ENCODE measurements at regions not wholly inside any gene's neighbourhood (a gene's known extent, or its start where the extent isn't known, plus 50 kb on each side); places are given as distances from the start of the nearest gene placed in this dataset.

DNA sequence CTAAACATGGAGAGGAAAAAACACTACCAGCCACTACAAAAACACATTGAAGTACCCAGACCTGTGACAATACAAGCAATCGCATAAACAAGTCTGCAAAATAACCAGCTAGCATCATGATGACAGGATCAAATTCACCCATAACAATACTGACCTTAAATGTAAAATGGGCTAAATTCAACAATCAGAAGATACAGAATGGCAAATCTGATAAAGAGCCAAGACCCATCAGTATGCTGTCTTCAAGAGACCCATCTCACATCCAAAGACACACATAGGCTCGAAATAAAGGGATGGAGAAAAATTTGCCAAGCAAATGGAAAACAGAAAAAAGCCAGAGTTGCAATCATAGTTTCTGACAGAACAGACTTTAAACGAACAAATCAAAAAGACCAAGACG lies 294.4 kb downstream of the MEF2C start:
- Mint-ChIP-seq H3K4me3 (no peak overlapping the region), H3K27ac (no peak overlapping the region), H3K9me3 (peaks cover 11 to 13% (median 13%) of the 10 kb centered on the region in 3 donors), H3K27me3 (peaks cover 9% of the 10 kb centered on the region), H3K36me3 (no peaks in the 10 kb centered on the region), H3K4me1 (no peaks in the 10 kb centered on the region)

DNA sequence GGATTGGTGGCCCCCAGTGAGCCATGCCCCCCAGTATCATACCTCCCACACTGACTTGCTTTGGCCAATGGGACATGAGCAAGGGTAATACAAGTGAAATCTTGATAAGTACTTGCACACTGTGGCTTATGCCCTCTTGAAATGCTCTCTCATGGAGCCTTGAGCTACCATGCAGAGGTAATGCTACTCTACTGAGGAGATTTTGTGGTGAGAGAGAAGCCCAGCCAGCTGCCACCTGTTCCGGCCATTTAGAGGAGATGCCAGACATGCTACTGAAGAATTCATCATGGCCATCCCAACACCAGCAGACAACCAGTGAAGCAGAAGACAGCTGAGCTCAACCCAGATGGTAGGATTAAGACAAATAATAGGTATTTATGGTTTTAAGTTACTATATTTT lies 299.5 kb downstream of the MEF2C start:
- H3K4me1 Mint-ChIP-seq = no peaks in the 10 kb centered on the region
- peaks cover 9% of the 10 kb centered on the region for H3K27me3 Mint-ChIP-seq
- peaks cover 4 to 7% (median 4%) of the 10 kb centered on the region in 3 donors for H3K9me3 Mint-ChIP-seq
- no peak overlapping the region for H3K4me3 Mint-ChIP-seq
- H3K27ac Mint-ChIP-seq = no peak overlapping the region
- H3K36me3 Mint-ChIP-seq = no peaks in the 10 kb centered on the region

DNA sequence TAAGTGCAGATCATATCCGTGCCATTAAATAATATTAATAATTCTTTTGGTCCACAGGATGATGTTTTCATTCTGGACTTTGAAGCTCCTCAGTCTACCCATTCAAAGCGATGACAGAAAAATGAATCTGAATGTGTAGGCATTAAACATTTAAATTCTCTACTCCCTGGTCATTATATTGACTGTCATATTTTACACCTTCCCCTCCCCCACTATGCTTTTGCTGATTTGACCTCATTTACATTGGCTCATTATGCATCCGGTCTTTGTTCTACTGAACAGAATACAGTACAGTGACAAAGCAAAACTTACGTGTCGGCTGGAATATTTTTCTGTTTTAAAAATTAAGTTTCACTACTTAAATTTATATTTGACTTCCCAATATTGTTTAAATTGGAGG lies 289.7 kb upstream of the TMEM161B start:
- Mint-ChIP-seq H3K4me3 (no peak overlapping the region), H3K27ac (no peak overlapping the region), H3K4me1 (peaks cover 0 to 3% (median 0%) of the 10 kb centered on the region in 3 donors), H3K27me3 (peaks cover 3% of the 10 kb centered on the region), H3K9me3 (no peaks in the 10 kb centered on the region), H3K36me3 (no peaks in the 10 kb centered on the region)

DNA sequence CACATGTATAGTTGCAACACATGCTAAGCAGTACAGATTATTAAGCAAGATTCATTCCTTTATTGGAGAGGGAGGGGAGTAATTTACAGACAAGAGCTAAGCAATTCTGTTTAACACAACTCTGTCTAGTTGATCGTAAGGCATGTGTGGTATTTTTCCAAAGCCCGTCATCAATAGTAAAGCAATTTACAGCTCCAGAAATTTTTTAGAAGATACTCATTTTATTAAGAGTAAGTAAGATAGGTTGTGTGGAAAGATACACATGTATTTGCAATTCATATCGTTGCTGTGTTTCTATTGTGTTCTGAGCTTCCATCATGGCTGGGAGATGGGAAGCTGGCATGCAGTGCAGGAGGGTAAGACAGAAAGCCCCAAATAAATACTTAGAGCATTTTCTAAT lies 289.2 kb upstream of the TMEM161B start:
- H3K27ac Mint-ChIP-seq = no peak overlapping the region
- no peak overlapping the region for H3K4me3 Mint-ChIP-seq
- no peaks in the 10 kb centered on the region for H3K9me3 Mint-ChIP-seq
- no peaks in the 10 kb centered on the region for H3K36me3 Mint-ChIP-seq
- H3K4me1 Mint-ChIP-seq = peaks cover 0 to 3% (median 0%) of the 10 kb centered on the region in 3 donors
- peaks cover 3% of the 10 kb centered on the region for H3K27me3 Mint-ChIP-seq

DNA sequence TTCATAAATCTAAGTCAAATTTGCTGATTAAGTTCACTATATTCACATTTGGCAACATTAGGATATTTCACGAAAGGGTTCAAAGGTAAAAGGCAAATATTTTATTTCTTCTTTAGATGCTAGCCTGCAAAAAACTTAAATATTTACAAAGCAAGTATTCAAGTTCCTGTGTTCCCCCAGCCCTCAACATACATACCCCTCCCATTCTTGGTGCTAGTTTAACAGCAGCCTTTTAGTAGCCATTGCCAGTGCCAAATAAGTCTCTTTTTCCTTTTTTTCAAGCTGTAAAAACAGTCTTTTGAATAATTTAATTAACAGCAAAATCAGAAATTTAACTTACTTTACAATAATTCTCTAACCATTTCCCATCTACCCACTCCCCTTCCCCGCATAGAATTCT lies 288.5 kb upstream of the TMEM161B start:
- H3K27ac Mint-ChIP-seq = no peak overlapping the region
- H3K9me3 Mint-ChIP-seq = no peaks in the 10 kb centered on the region
- peaks cover 3% of the 10 kb centered on the region for H3K27me3 Mint-ChIP-seq
- H3K36me3 Mint-ChIP-seq = no peaks in the 10 kb centered on the region
- no peak overlapping the region for H3K4me3 Mint-ChIP-seq
- H3K4me1 Mint-ChIP-seq = peaks cover 0 to 3% (median 0%) of the 10 kb centered on the region in 3 donors

DNA sequence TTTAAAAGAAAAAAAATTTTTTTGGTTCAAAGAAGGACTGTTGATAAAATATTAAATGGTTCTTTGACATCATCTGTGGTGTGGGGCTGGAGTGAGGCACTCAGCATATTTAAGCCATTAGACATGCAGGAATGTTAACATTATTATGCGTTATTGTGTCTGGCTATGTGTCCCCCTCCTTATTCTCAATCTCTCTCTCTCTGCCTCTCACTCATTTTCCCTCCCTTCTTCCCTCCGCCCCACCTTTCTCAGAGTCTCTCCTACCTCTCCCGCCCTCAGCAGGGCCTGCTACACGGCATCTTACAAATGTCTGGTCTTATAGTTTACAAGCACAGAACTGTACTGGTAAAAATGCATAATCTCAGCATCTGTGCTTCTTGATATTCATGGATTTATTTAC lies 287.8 kb upstream of the TMEM161B start:
- peaks cover 0 to 3% (median 0%) of the 10 kb centered on the region in 3 donors for H3K4me1 Mint-ChIP-seq
- no peak overlapping the region for H3K4me3 Mint-ChIP-seq
- H3K27ac Mint-ChIP-seq = no peak overlapping the region

DNA sequence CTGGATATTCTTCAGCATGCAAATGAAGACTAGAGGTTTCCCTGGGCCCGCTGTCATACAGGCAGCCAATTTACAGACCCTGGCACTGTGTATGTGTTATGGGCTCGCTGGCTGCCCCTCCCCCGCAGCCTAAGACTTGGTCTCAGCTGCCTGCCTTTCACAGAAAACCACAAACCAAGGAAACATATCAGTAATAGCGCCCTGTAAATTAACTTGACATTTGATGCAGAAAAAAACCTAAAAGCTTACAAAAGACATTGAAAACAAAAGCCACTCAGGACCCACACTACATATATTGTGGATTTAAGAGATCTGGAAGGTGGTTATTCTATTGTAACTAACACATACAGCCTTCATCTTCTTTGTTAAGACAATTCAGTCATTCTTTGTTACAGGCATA lies 287.0 kb upstream of the TMEM161B start:
- Mint-ChIP-seq H3K9me3 (no peaks in the 10 kb centered on the region), H3K36me3 (no peaks in the 10 kb centered on the region), H3K27me3 (peaks cover 3% of the 10 kb centered on the region), H3K4me3 (no peak overlapping the region), H3K4me1 (peaks cover 0 to 3% (median 0%) of the 10 kb centered on the region in 3 donors), H3K27ac (no peak overlapping the region)

More for the DNA sequence above, 287.8 kb upstream of the TMEM161B start:
- no peaks in the 10 kb centered on the region for H3K36me3 Mint-ChIP-seq
- H3K27me3 Mint-ChIP-seq = peaks cover 3% of the 10 kb centered on the region
- H3K9me3 Mint-ChIP-seq = no peaks in the 10 kb centered on the region

DNA sequence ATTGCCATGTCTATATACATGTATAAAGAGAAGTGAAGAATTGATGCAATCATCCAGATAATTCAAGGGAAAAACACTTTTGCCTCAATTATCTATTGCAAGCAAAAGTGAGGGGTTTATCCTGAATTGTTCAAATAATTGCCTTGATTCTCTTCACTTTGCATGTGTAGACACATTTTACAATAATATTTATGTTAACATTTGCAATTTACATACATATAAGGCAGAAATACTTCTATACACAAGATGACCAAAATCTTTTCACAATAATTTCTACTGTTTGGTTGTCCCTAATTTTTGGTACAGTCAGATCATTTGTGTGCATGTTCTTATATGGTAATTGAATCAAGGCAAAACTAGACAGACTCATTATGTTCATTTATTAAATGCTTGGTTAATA lies 285.3 kb upstream of the TMEM161B start:
- no peak overlapping the region for H3K4me3 Mint-ChIP-seq
- H3K27me3 Mint-ChIP-seq = peaks cover 3% of the 10 kb centered on the region

DNA sequence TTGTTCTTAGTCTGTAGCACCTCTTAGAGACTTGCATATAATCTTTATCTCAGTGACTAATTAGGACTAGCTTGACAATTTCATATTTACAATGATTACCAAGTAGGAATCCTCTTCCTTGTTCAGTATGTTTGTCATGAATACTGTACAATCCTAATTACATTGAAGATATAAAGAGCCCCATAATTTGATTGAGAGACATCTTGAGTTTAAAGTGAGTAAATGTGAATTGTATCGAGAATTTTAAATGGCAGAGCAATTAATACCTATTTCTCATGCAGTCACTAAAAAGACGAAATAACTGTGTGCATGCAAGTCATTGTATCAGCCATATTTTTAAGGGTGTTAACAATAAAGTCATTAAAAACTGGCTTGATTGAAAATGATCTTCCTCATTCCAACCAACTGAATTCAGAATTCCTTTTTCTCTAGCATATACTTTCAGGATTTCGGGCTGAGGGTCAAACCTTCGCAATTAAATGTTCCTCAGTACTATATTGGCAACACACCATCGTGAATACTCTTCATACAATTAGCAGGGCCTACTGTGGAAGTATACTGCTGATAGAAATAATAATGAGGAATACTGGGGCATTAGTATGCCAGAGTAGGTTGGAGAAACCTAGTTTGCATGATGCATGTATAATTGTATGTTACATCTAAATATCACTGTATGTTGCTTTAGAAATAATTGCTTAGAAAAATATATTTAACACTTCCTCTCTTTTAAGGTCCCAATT lies 284.7 kb upstream of the TMEM161B start:
- Mint-ChIP-seq H3K36me3 (no peaks in the 10 kb centered on the region), H3K4me1 (peaks cover 0 to 3% (median 0%) of the 10 kb centered on the region in 3 donors), H3K4me3 (no peak overlapping the region), H3K27ac (no peak overlapping the region), H3K27me3 (peaks cover 3% of the 10 kb centered on the region), H3K9me3 (no peaks in the 10 kb centered on the region)

More for the DNA sequence above, 285.3 kb upstream of the TMEM161B start:
- H3K4me1 Mint-ChIP-seq = peaks cover 0 to 3% (median 0%) of the 10 kb centered on the region in 3 donors
- no peaks in the 10 kb centered on the region for H3K9me3 Mint-ChIP-seq
- H3K36me3 Mint-ChIP-seq = no peaks in the 10 kb centered on the region
- H3K27ac Mint-ChIP-seq = no peak overlapping the region

DNA sequence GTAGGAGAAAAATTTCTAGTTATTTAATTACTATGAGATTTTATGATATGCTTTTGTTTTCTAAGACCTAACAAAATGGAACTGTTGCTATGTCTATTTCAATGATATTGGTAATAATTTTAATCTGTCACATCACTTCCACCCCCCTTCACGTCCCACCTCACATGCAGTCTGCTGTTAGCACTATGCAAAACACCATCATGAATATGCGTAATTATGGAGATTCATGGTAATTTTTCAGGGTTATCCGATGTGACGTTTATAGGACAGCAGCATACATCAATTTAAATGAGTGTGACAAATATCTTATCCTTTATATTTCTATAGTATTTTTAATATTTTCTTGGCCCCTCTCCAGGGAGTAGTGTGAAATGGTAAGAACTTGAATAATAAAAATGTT lies 283.8 kb upstream of the TMEM161B start:
- no peak overlapping the region for H3K27ac Mint-ChIP-seq
- H3K4me3 Mint-ChIP-seq = no peak overlapping the region
- no peaks in the 10 kb centered on the region for H3K9me3 Mint-ChIP-seq
- H3K27me3 Mint-ChIP-seq = no peaks in the 10 kb centered on the region
- H3K36me3 Mint-ChIP-seq = no peaks in the 10 kb centered on the region
- peaks cover 0 to 3% (median 0%) of the 10 kb centered on the region in 3 donors for H3K4me1 Mint-ChIP-seq

DNA sequence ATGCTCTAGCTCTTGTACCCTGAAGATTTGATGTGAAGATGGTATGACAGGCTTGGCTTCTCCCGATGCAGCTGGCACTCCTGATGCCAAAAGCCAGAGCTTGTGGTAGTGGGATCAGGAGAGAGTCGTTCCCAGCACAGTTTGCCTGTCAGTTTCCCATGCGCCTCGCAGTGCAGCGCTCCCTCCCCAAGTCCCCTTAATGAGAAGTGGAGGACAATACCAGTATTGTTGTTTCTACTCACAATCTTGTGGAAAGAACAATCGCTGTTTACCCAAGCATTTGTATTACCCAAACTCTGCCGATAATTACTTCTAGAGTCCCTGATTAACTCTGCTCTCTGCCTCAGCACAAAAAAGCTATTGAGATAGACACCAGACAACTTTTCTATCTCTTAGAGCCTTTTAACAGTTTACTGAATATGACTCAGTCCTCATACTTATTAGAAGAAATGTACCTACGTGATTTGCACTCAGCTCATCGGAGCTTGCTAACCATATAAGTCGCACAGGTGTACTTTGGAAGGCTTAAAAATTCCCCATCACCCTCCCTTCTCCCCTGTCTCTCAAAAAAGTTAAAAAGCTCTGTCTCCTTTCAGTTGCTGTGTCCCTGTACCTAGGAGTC lies 283.2 kb upstream of the TMEM161B start:
- Mint-ChIP-seq H3K4me1 (peaks cover 0 to 3% (median 0%) of the 10 kb centered on the region in 3 donors), H3K4me3 (no peak overlapping the region), H3K9me3 (no peaks in the 10 kb centered on the region), H3K36me3 (no peaks in the 10 kb centered on the region), H3K27ac (no peak overlapping the region), H3K27me3 (no peaks in the 10 kb centered on the region)

DNA sequence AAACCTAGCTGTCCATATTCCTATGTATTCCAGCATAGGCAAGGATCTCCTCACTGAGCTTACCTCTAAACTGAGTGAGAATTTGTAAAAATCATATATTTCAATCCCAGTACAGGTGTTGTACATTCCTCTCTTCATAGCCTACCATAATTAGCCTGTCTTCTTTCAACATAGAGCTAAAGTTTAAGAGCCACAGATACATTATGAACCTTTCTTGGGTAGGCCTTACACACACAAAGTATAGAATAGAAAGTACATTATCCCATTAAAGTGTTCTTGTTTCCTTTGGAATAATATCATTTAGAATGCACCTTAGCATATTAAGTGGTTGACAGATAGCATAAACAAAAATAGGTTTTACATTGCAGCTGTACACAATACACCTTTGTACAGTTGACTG lies 282.1 kb upstream of the TMEM161B start:
- H3K4me3 Mint-ChIP-seq = no peak overlapping the region
- H3K4me1 Mint-ChIP-seq = peaks cover 0 to 2% (median 0%) of the 10 kb centered on the region in 3 donors
- H3K9me3 Mint-ChIP-seq = no peaks in the 10 kb centered on the region
- H3K27me3 Mint-ChIP-seq = no peaks in the 10 kb centered on the region
- no peaks in the 10 kb centered on the region for H3K36me3 Mint-ChIP-seq
- no peak overlapping the region for H3K27ac Mint-ChIP-seq

DNA sequence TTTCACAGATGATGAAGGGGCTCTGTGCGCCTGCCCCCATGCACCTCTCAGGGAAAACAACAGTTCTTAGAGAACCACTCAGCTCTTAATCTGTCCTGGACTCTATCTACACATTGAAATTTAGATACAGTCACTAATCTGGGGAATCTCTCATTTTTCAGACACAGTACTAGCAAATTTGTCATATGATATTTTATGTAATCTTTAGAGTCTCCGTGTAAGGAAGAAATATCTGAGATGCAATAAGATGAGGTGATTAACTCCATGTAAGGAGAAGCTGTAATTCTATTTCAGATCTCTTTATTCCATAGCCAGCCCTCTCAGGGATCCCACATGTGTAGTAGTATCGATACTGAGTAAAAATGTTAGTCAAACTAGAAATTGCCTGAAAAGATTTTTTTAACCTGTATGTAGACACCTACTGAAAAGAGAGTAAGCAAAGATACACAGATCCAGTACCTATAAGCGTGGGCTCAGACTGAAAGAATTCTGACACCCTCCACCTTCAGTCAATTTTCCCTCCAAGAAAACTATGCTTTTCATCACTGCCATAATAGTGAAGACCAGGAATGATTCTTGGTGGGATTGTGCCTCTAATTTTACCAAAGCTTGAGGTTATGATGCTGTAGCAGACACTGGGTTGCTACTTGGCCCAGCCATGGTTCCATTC lies 279.6 kb upstream of the TMEM161B start:
- Mint-ChIP-seq H3K4me1 (no peaks in the 10 kb centered on the region), H3K36me3 (no peaks in the 10 kb centered on the region), H3K4me3 (no peak overlapping the region), H3K27ac (no peak overlapping the region), H3K9me3 (no peaks in the 10 kb centered on the region), H3K27me3 (peaks cover 7% of the 10 kb centered on the region)

DNA sequence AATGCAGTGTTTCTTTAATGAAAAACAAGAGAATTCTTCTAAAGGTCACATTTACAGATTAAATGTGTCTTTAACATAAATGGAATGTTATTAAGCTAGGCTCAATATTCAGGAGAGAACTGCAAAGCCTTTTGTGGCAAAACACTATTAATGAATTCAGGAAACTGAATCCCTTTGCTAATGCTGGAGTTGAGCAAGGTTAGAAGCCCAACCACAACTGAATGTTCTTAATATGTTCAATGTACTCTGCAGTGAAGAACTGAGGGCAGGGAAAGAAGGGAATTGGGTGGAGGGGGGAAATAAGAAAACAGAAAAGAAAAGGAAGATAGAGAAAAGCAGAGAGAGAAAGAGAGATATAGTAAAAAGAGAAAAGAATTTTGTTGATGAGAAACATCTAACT lies 276.7 kb upstream of the TMEM161B start:
- Mint-ChIP-seq H3K4me3 (peak overlapping the region in 1 of 4 donors; percentile 3), H3K36me3 (no peaks in the 10 kb centered on the region), H3K9me3 (no peaks in the 10 kb centered on the region), H3K27me3 (peaks cover 7% of the 10 kb centered on the region), H3K27ac (no peak overlapping the region), H3K4me1 (no peaks in the 10 kb centered on the region)

DNA sequence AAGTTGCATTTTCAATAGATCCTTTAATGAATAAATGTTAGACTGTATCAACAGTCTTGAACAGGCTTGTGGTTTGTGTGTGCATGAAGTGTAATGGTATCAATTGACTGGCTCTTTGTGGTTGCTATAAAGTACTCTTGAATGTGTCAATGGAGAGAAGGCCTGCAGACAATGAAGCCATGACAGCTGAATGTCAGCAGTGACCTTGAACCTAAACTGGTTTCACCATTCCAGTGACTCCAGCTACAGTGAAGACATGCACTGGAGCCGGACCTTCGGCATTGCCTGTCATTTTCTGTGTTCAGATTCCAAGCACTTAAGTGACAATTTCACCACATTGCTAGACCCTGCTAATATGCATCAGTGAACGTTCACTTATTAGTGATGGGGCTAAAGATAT lies 276.0 kb upstream of the TMEM161B start:
- no peak overlapping the region for H3K27ac Mint-ChIP-seq
- H3K27me3 Mint-ChIP-seq = peaks cover 7% of the 10 kb centered on the region
- no peak overlapping the region for H3K4me3 Mint-ChIP-seq
- H3K9me3 Mint-ChIP-seq = no peaks in the 10 kb centered on the region
- H3K4me1 Mint-ChIP-seq = no peaks in the 10 kb centered on the region
- no peaks in the 10 kb centered on the region for H3K36me3 Mint-ChIP-seq

All from IgD-negative memory B cell (primary cell).